ENCODE measurements at regions not wholly inside any gene's neighbourhood (a gene's known extent, or its start where the extent isn't known, plus 50 kb on each side); places are given as distances from the start of the nearest gene placed in this dataset.

- TF ChIP-seq ZNF274 (IDR thresholded peaks at IDR 0.05; ENCODE audit: low read depth, low read length) (no peak), SUZ12 (IDR thresholded peaks at IDR 0.05; ENCODE audit: extremely low read depth, insufficient read depth, insufficient read length) (no peak), YY1 (IDR thresholded peaks at IDR 0.05; ENCODE audit: insufficient read depth, insufficient read length) (no peak)
These were observed 156.7 kb upstream of the KIRREL3 start for GRCh38 chr11:127157225-127157624.
